ENCODE measurements at regions not wholly inside any gene's neighbourhood (a gene's known extent, or its start where the extent isn't known, plus 50 kb on each side); places are given as distances from the start of the nearest gene placed in this dataset.

DNA sequence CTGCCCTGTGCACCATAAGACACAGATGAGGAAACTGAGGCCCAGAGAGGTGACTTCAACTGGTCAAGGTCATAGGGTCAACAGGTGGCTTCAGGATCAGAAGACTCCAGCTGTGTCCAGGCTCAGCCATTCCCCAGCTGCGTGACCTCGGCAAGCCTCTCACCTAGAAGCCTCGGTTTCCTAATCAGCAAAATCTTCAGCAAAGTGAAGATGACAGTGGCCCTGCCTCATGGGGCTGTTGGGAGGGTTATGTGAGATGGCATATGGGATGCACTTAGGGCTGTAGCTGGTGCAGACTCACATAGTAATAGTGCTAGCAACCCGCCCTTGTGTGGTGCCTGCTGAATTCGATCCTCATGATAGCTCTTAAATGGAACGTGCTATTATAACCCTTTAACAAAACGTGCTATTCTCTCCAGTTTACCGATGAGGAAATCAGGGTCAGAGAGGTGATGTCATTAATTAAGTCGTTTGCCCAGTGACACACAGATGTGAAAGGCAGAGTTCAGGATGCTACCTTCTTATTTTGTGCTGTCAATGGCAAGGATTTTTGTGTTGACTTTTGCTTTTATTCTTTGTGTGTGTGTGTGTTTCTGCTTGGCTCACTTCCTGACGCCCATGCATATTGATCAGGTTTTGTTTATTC, 472.9 kb downstream of the MATN1 start:
- H3K36me3 ChIP-seq (ENCODE audit: control insufficient read depth, insufficient read depth, low read length): no peaks in the 10 kb centered on the region
- H3K27me3 ChIP-seq (ENCODE audit: control insufficient read depth, insufficient read depth, low read length): no peaks in the 10 kb centered on the region; the same call in 1 of the 2 replicates
- CTCF ChIA-PET: no interaction called here
- TF ChIP-seq, protein P1, sequence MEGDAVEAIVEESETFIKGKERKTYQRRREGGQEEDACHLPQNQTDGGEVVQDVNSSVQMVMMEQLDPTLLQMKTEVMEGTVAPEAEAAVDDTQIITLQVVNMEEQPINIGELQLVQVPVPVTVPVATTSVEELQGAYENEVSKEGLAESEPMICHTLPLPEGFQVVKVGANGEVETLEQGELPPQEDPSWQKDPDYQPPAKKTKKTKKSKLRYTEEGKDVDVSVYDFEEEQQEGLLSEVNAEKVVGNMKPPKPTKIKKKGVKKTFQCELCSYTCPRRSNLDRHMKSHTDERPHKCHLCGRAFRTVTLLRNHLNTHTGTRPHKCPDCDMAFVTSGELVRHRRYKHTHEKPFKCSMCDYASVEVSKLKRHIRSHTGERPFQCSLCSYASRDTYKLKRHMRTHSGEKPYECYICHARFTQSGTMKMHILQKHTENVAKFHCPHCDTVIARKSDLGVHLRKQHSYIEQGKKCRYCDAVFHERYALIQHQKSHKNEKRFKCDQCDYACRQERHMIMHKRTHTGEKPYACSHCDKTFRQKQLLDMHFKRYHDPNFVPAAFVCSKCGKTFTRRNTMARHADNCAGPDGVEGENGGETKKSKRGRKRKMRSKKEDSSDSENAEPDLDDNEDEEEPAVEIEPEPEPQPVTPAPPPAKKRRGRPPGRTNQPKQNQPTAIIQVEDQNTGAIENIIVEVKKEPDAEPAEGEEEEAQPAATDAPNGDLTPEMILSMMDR (IDR thresholded peaks at IDR 0.05; ENCODE audit: insufficient read depth, low read depth, low read length): no peak
- H3K4me3 ChIP-seq (ENCODE audit: low read depth, low read length): no peak overlapping the region
- POLR2A ChIA-PET: no interaction called here
- DNase-seq (ENCODE audit: low read depth): no peak

DNA sequence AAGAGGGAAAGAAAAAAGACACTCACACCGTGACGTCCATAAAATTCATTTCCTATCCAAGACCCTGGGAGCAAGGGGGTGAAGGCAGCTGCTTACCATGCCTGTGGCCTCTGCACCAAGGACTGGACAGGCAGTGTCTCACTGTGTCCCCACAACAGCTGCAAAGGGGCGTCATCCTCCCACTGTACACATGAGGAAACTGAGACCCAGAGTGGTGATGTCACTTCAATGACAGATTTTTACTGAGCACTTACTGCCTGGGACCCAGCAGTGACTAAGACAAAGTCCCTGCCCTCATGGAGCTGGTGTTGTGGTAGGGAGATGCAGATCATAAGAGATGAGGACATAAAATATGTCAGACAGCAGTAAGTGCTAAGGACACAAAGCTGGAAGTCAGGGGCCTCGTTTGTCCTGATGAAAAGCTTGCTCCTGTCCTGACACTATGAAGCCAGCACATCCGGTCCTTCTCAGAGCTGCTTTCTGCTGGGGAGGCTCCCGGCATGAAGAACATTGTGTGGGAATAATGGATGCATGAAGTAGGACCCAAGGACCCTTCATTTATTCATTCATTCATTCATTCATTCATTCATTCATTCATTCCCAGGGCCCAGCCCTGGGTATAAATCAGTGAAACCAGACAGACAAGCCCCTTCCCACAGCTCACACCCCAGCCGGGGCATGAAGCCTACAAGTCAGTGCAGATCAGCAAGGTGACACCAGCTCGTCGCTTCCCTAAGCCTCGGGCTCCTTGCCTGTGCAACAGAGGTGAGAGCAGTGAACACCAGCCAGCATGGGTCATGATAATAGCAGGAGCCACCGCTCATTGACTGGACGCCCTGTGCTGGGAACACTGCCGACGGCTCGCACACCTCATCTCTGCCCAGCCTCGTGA, 473.7 kb downstream of the MATN1 start:
- Histone ChIP-seq H3K36me3 (ENCODE audit: control insufficient read depth, insufficient read depth, low read length) (no peaks in the 10 kb centered on the region), H3K4me3 (ENCODE audit: low read depth, low read length) (no peak overlapping the region), H3K27me3 (ENCODE audit: control insufficient read depth, insufficient read depth, low read length) (no peaks in the 10 kb centered on the region)
- DNase-seq (ENCODE audit: low read depth): no peak
- TF ChIP-seq, protein P1 (IDR thresholded peaks at IDR 0.05; ENCODE audit: insufficient read depth, low read depth, low read length): no peak
- POLR2A ChIA-PET: no interaction called here
- CTCF ChIA-PET: interaction anchor here (0.6 kb wide), 1 partner anchor 677 kb away, joined by 3 read pairs; no protein-coding TSS in a partner anchor

DNA sequence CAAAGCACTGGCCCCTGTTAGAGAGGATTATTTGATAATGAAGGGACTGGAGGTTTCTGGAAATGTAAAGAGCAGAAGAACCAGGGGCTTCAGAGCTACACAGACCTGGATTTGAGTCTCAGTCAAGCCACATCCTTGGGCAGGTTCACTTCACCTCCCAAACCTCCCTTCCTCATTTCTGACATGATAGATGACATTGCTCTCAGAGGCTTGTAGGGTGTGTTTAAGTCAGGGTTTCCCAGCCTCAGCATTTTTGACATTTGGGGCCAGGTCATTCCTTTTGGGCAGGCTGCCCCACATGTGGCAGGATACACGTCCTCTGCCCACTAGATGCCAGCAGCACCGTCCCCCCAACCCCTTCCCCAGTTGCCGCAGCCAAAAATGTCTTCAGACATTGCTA, 474.6 kb downstream of the MATN1 start:
- TF ChIP-seq, protein P1 (IDR thresholded peaks at IDR 0.05; ENCODE audit: insufficient read depth, low read depth, low read length): no peak
- H3K4me3 ChIP-seq (ENCODE audit: low read depth, low read length): no peak overlapping the region
- no peaks in the 10 kb centered on the region for H3K27me3 ChIP-seq (ENCODE audit: control insufficient read depth, insufficient read depth, low read length)
- H3K36me3 ChIP-seq (ENCODE audit: control insufficient read depth, insufficient read depth, low read length): no peaks in the 10 kb centered on the region
- POLR2A ChIA-PET: no interaction called here
- CTCF ChIA-PET: no interaction called here
- no peak for DNase-seq (ENCODE audit: low read depth)

DNA sequence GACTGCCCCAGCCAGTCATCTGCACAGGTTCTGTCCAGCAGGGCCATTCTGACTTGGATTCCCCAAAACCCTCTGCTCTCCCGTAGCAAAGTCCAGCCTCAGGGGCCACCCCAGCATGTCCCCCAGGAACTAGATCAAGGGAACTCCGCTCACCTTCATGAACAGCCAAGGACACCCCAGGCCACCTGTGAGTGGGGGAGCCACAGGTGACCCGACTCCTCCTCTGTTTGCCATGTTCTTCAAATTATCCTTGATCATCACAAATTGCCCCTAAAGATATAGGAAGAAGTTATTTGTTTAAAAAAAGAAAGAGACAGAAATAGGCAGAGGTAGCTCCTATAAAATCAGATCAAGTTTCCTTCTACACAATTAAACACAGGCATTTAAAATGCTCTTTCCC, 475.0 kb downstream of the MATN1 start:
- CTCF ChIA-PET: no interaction called here
- Histone ChIP-seq H3K27me3 (ENCODE audit: control insufficient read depth, insufficient read depth, low read length) (no peaks in the 10 kb centered on the region), H3K36me3 (ENCODE audit: control insufficient read depth, insufficient read depth, low read length) (no peaks in the 10 kb centered on the region), H3K4me3 (ENCODE audit: low read depth, low read length) (no peak overlapping the region)
- DNase-seq (ENCODE audit: low read depth): no peak
- POLR2A ChIA-PET: no interaction called here
- TF ChIP-seq, protein P1 (IDR thresholded peaks at IDR 0.05; ENCODE audit: insufficient read depth, low read depth, low read length): no peak

DNA sequence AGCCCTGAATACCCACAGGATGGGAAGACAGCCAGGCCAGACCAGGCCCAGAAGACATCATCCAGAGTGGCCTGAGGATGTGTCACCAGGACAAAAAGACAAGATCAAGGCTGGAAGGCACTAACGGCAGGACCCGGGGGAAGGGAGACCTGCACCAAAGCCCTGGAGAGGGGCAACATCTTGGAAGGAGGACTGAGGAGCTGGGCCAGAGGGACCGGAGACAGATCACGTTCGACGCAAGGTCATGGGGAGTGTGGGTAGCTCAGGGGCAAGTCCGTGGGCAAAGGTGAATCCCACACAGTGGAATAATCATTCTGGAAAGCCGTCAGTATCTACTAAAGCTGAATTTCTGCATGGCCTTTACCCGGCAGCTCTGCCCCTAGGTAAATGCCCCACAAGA, 478.6 kb downstream of the MATN1 start:
- no peak for DNase-seq (ENCODE audit: low read depth)
- TF ChIP-seq, protein P1 (IDR thresholded peaks at IDR 0.05; ENCODE audit: insufficient read depth, low read depth, low read length): no peak
- no peaks in the 10 kb centered on the region for H3K36me3 ChIP-seq (ENCODE audit: control insufficient read depth, insufficient read depth, low read length)
- ChIA-PET POLR2A (no interaction called here), CTCF (interaction anchor here (1.5 kb wide), 1 partner anchor 12 kb away, joined by 3 read pairs; no protein-coding TSS in a partner anchor)
- no peak overlapping the region for H3K4me3 ChIP-seq (ENCODE audit: low read depth, low read length)
- no peaks in the 10 kb centered on the region; the same call in 1 of the 2 replicates for H3K27me3 ChIP-seq (ENCODE audit: control insufficient read depth, insufficient read depth, low read length)

All from BJ (cell line).